ENCODE measurements at regions not wholly inside any gene's neighbourhood (a gene's known extent, or its start where the extent isn't known, plus 50 kb on each side); places are given as distances from the start of the nearest gene placed in this dataset.

DNA sequence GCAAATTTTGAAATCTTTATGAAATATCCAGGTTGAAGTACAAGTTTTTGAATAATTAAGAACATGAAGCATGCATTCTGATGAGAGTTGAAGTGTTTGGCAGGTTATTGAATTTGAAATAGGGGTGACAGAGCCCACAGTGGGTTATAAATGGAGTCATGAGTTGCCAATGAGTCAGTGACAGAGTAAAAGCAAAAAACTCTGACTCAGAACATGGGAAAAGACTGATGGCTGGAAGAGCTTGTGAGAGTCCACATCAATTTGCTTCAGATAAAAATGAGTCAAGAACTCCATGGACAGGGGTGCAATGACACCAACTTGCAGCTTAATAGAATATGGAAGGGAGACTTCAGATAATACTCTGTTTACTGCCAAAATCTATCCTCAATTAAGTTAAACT lies 105.3 kb downstream of the SLC6A15 start:
- no peak for DNase-seq

DNA sequence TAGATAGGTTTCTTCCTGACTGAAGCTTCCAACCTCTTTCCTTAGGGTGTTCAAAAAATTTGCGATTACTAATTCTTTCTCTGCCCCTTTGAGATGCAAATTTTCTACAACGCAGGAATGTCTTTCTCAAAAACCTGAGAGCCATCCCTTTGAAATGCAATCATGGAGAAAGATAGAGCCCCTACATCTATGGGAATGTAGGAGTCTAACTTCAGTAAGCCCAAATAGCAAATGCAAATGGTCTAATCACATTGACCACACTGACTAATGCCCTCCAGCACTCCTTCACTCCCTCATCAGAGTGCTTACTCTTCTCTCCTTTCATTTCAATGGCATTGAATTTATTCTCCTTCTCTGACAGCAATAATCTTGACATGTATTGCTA lies 107.1 kb downstream of the SLC6A15 start:
- no peak for DNase-seq

DNA sequence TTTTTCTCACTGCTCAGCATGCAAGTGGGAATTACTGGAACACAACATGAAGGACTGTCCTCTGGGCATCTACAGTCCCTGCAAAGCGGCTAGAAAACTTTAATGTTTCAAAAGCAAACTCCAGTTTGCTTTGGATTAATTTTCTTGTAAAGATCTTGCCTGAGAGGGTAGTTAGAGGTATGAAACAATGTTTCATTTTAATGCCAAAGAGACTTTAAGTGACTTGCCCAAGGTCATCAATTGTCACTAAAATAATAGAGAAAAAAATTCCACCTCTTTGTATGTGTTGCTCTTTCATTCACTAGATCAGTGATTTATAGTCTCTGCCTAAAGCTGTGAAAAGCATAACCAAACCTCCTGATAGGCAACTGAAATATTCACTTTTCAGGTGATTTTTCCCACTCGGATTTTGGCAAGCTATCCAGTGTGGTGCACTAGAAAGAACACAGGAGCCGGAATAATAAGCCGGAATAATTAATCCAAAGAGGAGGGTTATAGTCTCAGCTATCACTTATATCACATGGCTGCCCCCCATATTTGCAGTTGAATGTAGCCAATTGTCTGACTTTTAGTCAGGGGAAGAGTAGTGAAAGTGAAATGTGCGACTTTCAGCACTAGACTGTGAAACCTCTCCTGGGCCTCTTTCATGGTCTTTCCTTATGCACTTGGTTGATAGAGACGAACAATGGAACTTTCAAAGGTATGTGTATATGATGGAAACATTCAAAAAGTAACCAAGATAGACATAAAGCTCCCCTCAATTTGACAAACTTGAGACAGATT lies 107.7 kb downstream of the SLC6A15 start:
- no peak for DNase-seq

DNA sequence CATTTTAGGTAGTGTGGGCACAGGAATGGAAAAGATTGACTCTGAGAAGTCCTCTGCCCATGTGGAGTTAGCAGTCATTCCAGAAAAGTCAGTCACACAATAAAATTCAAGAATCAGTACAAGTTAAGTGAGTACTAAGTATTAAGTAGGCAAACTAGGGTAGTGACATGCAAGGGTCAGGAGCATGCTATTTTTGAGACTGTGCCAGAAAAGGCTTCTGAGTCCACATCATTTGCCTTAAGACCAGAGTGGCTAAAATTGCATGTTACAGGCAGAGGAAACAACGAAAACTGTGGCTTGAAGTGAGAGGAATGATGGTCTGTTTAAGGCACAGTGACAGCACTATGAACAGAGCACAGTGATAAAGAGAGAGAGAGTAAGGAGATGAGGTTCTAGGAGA lies 108.9 kb downstream of the SLC6A15 start:
- no peak for DNase-seq

DNA sequence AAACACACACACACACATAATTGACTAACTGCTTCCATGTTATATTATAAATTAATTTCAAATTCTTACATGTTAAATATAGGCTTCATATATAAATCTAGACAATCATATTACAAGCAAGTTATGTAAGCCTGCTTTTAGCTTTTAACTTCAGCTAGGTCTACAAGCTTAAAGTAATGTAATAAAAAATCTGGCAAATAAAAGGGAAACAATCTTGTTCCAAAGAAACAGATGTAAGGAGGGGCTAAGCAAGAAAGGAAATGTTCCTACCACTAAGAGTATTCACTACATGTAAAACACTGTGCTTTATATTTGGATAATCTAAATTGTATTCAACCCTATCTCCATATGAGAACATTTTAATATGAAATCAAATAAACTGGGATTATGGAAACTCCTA lies 110.4 kb downstream of the SLC6A15 start:
- no peak for DNase-seq

DNA sequence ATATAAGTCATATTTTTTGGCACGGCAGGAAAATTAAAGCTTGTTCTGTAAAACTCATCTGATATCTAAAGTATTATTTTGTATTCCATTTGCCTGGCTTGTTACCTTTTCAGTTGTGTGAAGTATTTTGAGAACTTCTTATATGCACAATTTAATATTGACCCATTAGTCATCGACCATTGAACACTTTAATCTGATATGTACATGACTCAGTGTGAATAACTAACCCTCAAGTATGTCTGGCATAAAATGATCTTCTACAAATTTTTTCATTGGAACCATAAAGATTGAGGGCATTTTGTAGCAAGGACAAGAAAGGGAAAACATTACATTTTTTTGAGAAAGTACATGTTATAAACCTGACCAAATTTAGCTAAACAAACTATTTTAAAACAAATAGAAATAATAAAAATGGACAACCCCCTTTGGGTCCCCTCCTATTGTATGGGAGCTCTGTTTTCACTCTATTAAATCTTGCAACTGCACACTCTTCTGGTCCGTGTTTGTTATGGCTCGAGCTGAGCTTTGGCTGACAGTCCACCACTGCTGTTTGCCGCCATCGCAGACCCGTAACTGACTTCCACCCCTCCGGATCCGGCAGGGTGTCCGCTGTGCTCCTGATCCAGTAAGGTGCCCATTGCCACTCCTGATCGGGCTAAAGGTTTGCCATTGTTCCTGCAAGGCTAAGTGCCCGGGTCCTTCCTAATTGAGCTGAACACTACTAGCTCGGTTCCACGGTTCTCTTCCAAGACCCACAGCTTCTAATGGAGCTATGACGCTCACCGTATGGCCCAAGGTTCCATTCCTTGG lies 118.8 kb downstream of the SLC6A15 start:
- DNase-seq, result no peak

DNA sequence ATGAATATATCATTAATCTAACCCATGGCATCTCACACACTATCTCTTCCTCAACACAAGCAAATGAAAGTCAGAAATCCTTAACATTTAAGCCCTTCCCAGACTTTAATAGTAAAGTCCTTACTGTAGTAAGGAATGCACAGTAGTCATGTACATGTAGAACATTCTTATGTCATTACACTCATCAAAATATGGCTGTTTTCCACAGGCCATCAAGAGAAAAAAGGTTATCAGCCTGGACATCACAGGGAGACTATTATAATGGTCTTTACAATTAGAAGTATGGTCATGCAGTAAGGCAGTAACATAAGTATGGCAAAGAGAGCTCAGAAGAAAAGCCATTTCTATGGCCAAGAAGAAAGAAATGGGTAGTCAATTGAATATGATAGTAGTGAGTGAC lies 121.2 kb downstream of the SLC6A15 start:
- no peak for DNase-seq

DNA sequence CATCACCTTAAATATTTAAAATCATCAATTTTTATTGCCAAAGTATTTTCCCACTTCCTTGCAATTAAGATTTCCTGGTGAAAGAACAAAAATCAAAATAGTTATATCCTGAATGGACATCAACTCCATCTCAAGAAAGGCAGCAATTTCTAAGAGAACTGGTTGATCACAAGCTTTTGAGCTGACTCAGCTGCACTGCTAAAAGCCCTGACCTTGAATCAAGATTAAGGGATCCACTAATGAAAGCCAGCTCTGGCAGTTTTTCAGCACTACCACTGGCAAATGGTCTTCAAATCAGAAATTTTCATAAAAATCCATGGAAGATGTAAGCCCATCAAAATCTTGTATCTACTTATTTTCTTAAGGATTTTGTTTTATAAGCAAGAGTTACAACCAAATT lies 123.4 kb downstream of the SLC6A15 start:
- no peak for DNase-seq

DNA sequence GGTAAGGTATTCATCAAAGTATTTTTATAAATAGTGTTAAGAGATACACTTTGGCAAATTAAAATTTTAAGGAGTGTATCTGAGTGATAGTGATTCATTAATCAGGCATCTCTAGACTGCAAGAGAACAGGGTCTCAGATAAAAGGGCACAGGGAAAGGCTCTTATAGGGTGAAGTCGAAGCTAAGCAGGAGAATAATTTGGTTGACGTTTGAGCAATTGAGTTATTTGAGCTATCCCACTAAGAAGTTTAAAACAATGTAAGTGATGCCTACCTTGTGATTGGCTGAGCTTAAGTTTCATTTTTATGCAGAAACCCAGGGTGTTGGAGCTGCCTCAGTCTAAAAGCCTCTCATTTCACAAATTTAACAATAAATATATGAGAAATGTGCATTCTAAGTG lies 125.3 kb downstream of the SLC6A15 start:
- no peak for DNase-seq

DNA sequence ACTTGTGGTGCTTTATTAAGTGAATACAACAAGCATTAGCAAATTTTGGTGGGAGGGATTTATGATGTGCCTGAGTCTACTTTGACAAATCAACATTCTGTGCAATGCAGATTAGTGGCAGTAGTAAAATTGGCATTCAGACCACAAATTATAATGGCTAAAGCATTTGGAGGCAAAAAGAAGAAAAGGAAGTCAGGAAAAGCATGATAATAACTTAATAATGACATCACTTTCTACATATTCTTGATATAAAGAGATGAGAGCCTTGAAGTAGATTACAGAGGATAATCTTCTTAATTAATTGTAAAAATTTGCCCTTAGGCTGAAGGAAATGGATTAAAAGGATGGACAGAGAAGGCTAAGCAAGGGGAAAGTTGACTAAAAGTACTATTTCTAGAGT lies 126.0 kb downstream of the SLC6A15 start:
- DNase-seq, result no peak

DNA sequence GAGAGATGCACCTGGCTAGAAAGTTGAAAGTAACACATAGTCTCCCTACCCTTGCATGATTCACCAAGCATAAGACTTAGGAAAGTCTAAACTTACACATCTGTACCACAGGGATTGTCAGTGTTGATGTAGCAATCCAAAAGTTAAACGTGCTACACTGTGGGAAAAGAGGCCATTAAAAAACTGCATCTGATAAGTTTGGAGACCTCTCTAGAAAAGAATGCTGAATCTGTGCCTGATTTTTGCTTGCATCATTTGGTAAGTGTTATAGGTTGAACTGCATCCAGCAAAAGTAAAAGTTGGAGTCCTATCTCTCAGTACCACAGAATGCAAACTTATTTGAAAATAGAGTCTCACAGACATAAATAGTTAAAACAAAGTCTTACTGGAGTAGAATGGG lies 126.6 kb downstream of the SLC6A15 start:
- no peak for DNase-seq

DNA sequence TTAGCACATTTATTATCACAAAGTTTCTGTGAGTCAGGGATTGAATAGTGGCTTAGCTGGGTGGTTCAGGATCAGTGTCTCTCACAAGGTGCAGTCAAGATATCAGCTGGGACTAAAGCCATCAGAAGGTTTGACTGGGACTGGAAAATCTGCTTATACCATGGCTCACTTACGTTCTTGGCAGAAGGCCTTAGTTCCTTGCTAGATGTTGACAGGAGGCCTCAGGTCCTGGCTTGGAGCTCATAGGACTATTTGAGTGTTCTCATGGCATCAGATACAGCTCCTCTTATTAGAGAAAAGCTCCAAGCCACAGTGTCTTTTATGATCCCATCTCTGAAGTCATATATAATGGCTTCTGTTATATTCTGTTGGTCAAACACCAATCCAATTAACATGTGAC lies 127.3 kb downstream of the SLC6A15 start:
- DNase-seq, result no peak

DNA sequence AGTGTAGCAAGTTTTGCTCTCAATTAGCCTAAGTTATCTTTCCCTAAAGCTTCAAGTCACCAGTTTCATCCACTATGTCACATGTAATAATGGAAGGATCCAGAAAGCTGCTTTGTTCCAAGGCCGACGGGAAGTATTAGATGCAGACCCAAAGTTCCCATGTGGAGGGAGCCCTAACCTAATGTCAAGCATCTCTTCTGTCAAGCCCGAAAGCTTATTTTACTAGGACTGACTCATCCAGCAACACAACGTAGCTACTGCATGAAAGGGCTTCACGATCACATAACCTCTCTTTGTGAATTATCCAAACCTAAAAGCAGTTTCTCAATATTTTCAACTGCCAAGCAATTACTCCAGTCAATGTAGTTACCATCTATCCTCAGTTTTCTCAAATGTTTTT lies 133.4 kb downstream of the SLC6A15 start:
- no peak for DNase-seq

DNA sequence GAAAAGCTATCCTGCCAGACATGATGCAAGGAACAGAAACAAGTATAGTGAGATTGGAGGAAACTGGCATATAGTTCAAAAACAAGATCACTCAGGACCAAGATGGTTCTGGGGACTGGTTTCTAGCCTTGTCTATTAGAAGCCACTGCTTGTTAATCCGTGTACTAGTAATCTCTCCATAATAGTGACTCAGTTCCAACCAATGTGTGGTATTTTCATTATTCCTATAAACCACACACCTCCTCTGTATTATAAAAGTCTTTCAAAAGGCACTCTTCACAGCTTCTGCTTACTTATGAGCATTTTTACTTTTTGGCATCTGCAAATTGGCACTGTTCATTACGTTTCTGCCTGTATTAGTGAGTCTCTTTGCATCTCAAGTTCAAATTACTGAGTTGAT lies 140.3 kb downstream of the SLC6A15 start:
- DNase-seq, result no peak

DNA sequence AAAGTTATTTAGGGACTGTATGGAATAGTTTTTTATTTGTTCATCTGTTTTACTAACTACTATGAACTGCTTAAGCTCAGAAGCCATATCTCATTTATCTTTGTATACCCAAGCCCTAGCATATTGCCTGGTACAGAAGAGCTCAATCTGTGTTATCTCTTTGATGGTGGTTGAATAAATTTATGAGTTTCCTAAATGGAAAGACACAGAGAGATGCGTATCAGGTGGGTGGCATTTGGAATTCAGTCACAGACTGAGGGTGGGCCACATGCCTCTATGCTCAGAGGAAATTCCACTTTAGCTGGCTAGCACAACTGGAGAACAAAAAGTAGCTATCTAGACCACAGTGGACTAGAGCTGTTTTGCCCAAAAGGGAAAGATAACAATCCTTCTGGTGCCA lies 145.5 kb downstream of the SLC6A15 start:
- no peak for DNase-seq

DNA sequence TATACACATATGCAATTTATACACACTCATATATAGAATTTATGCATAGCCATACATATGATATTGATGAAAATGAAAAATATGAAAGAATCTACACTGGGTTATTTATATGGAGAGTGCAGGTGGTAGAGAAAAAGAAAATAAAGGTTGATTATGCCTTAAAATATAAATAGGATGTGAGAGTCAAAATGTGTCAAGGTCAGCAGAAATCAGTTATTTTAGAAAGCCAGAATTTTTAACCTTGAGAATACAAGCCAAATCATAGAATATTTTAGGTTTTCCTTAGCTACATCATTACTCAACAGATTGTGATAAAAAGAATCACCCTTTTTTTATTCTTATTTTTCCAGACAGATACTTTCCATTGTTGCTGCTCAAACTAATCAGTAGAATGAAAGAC lies 146.2 kb downstream of the SLC6A15 start:
- DNase-seq, result no peak

DNA sequence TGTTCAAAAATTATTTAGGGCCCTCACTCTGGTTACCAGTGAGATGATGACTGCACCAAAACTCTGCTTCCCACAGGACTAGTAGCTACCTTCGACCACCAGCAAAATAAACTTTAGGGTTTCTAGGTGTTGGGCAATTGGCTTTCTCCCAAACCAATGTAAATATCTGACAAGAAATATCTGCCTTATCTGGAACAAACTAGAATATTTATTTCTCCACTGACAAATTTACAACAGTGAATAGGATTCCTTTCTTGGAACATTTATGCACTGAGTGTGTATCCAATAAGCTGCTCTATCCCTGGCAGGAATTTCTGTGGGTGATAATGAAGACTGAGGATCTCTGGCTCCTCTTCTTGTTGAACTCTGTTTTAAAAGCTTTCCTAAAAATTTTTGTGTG lies 148.6 kb downstream of the SLC6A15 start:
- DNase-seq, result no peak

DNA sequence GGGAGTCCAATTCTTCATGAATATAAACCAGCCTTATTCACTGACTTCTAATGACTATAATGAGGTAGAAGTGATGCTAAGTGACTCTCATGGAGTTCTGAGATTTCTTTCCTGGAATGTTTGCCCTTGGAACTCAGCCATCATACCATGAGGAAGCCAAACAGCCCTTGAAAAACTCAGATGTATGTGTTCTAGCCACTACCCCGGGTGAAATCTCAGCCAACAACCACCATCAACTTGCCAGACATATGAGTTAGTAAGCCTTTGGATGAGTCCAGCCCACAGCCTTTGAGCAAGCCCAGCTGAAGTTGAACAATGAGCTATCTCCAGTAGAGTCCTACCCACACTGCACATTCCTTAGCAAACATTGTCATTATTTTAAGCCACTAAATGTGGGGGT lies 149.5 kb downstream of the SLC6A15 start:
- DNase-seq, result no peak

DNA sequence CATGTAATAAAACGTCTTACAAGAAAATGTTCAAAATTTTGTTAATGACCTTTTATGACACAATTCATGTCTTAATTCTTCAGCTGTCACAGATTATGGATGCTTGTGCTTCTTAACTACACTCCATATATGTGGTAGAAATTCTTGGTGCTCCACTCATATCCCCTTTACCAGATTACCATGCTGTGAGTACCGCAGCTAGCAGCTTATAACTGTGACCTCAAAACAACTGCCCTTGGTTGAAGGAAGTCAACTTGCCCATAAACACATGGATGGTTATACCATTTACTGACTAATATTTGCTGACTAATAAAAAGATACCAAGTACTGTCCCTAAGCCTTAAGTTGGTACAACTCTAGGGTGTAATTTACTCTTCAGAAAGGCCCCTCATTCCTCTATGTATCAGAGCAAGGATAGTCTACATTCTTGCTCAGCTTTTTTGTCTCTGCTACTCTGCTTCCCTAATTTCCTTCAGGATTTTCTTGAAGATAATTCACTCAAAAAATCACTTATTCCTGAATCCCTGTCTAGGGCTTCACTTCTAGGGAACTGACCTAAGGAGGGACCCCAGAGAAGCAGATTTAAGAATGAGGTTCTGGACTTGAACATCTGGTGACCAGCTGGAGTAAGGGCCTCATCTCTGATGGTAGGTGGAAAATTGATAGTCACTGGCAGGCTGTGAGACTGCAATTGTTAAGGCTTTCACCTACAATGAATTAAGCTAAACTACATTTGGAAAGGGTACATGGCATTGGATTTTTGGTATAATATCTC lies 152.3 kb downstream of the SLC6A15 start:
- DNase-seq, result no peak

DNA sequence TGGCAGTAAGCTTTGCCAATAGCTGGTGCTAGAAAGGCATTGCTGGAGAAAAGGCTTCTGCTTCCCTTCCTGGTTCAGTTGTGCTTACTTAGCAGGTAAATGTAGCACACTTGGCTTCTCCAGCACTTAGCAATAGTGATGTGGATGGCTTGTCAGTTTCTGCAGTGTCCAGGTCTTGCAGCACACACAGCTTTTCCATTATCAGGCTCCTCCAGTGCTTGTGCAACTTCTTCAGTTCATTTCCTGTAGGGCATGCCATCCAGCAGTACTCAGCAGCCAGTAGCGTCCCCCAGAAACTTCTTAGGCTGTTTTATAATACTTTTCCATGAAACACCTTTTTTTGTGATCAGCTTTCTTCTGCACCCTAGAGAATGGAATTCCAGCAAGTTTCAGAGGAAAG lies 154.6 kb downstream of the SLC6A15 start:
- DNase-seq, result peak in 1 of 3 experiments; percentile 50

DNA sequence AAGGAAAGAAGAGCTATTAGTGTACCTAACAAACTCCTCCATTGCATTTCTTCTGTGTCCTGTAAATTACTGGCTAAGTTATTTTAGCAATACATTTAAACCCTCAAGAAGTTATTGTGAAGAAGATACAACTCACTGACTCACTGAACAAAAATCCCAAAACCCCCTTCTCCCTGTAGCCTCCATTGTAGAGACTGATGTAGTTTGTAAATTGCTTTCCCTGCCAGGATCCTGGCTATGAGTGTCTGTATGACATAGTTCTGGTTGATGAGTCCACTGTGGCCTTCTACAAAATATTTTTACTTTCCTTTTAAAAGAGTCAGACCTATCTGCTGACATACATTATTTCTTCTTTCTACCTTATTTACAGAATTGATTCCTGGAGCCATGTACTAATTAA lies 155.6 kb downstream of the SLC6A15 start:
- peak in 1 of 3 experiments; percentile 31 for DNase-seq

DNA sequence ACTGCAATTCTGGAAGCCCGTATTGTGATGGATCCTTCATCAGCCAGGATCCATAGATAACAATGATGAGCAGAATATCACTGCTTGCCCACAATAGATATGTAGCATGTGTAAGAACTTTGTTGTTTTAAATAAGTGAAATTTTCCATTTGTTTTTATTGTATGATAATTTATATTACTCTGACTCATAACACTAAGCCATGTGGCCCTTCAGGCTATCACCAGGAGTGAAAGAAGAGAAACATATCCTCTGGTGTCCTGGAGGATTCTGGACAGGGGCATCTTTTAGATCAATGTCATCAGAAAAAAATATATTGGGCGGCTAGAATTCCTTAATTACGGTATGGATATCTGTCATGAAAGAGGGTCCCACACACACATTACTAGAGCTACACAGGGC lies 167.5 kb downstream of the SLC6A15 start:
- DNase-seq, result no peak

DNA sequence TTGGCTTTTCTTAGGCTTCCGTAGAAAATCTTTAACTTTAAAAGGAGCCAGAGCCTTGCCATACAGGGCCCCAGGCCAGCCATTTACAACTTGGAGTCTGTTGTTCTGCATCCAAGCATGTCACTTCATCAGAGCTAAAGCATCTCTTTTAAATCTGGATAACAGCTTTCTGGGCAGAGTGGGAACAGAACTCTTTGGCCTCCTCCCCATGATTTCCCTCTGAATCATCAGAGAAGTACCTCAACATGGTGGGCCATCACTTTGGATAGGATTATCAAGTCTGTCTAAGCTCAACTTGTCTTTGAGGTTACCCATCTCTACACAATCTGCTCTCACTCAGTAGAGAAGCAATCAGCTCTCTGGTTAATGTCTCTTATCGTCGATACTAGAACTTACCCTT lies 170.9 kb downstream of the SLC6A15 start:
- no peak for DNase-seq

DNA sequence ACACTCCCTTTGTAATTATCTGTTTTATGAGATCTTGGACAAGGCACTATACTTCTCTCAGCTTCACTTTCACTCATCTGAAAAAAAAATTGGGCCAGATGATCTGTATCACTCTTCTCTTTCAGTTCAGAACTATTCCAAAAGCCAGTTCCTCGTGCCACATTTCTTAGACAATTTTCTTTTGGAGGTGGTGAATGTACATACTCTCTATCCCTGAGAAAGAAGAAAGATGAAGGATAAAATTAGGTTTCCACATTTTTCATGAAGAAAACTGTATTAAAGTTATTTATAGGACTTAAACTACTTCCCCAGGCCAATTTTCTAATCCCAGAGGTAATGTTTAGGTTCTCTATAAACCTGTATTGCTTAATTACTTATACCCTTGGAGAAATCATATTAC lies 171.6 kb downstream of the SLC6A15 start:
- DNase-seq, result no peak
